Ovary (tissue), 7 donors: ENCODE measurements at regions not wholly inside any gene's neighbourhood (a gene's known extent, or its start where the extent isn't known, plus 50 kb on each side); places are given as distances from the start of the nearest gene placed in this dataset.

Experiments used
- DNase-seq, 5 donors: peaks; one replicate each; pipeline ENCODE4 v3.0.0-alpha.2; 2019 to 2020
- H3K27ac ChIP-seq, 2 donors: fragments of 200-600 bp; one replicate each; pipeline versions ENCODE4 v1.5.1 to v1.8.0; 2019 to 2022
- H3K27me3 ChIP-seq: fragments of 200-600 bp; one replicate; pipeline ENCODE4 v1.8.0; 2022
- H3K36me3 ChIP-seq: fragments of 200-600 bp; sonication (generic); one replicate; pipeline ENCODE4 v1.5.1; 2019
- H3K4me1 ChIP-seq: one replicate; pipeline ENCODE4 v1.8.1; 2013; ENCODE audit warnings: mild to moderate bottlenecking, moderate library complexity; ENCODE audit not compliant: insufficient read depth
- H3K4me3 ChIP-seq: fragments of 200-600 bp; sonication (generic); one replicate; pipeline ENCODE4 v1.5.1; 2017
- H3K9me3 ChIP-seq, 2 donors: fragments of 200-600 bp in 1 of 2; sonication (generic) in 1 of 2; one replicate each; pipeline versions ENCODE4 v1.5.1 to v1.8.1; 2013 to 2019; ENCODE audit warnings: mild to moderate bottlenecking in 1 of 2, moderate library complexity in 1 of 2
- CTCF ChIP-seq, 3 donors: fragments of 450-650 bp in 2 of 3; fragments of 200-600 bp in 1 of 3; IDR thresholded peaks; one replicate each; pipeline versions ENCODE4 v1.5.1 to v1.8.0; 2016 to 2022; ENCODE audit warnings: antibody characterized with exemption in 3 of 3, mild to moderate bottlenecking in 1 of 3
- EP300 ChIP-seq: sonication (generic); formaldehyde crosslinking; IDR thresholded peaks from one replicate; pipeline ENCODE4 v1.6.1; 2017; ENCODE audit warnings: antibody characterized with exemption
- POLR2A ChIP-seq: fragments of 450-650 bp; IDR thresholded peaks from one replicate; pipeline ENCODE4 v1.6.1; 2017; ENCODE audit warnings: antibody characterized with exemption, mild to moderate bottlenecking, moderate library complexity
- WGBS, 3 donors: extraction: QIAGEN DNeasy Blood & Tissue Kit in 1 of 3; methylation state at CpG; one replicate each; pipeline versions ENCODE4 v1.1.5 to v1.1.7; 2013 to 2017; 5-methylcytosine and 5-hydroxymethylcytosine counted together
- intact Hi-C, 4 donors: fragments of 100-400 bp; cut with DNase I; formaldehyde crosslinking; loops; one replicate each; pipeline versions ENCODE4 v1.11.0 to v1.15.1; 2022 to 2023
- donor health status: DM: no; HTN: no; CAD: no; lungs with moderate emphysema.
- donor health status: DM: no; HTN: no; CAD: no.
- donor health status: Bipolar disorder and iron deficiency.
- donor health status: DM: no; HTN: no; CAD: no.
- donor health status: DM: yes; HTN: yes; CAD: no.

GRCh38 chr5:18992264-18992663 is 995.7 kb downstream of the CDH18 start:
- intact Hi-C loops, result no loop called here
- no peak for DNase-seq
- no peaks in the 10 kb centered on the region for H3K36me3 ChIP-seq
- no peak overlapping the region for H3K4me3 ChIP-seq
- no peaks in the 10 kb centered on the region for H3K27me3 ChIP-seq
- 12 to 49% (median 29%) methylated on average over 1 of the region's 1 CpG for WGBS, 3 donors
- TF ChIP-seq EP300, result no peak
- TF ChIP-seq CTCF (IDR thresholded peaks at IDR 0.05), result no peak
- no peak for TF ChIP-seq POLR2A
- no peaks in the 10 kb centered on the region for H3K9me3 ChIP-seq
- no peaks in the 10 kb centered on the region for H3K4me1 ChIP-seq
- no peak overlapping the region for H3K27ac ChIP-seq

- Histone ChIP-seq H3K27me3 (no peaks in the 10 kb centered on the region), H3K36me3 (no peaks in the 10 kb centered on the region), H3K4me1 (no peaks in the 10 kb centered on the region), H3K9me3 (no peaks in the 10 kb centered on the region), H3K4me3 (no peak overlapping the region), H3K27ac (no peak overlapping the region)
- TF ChIP-seq CTCF (IDR thresholded peaks at IDR 0.05), result no peak
- no peak for TF ChIP-seq POLR2A
- no peak for TF ChIP-seq EP300
- no peak for DNase-seq
- intact Hi-C loops, result no loop called here
Observed at GRCh38 chr5:18999478-18999877, 988.5 kb downstream of the CDH18 start.

- H3K4me3 ChIP-seq, result no peak overlapping the region
- intact Hi-C loops, result no loop called here
- WGBS, 3 donors, result 55 to 66% (median 61%) methylated on average over 1 of the region's 1 CpG
- no peak for DNase-seq
- no peak overlapping the region for H3K27ac ChIP-seq
- TF ChIP-seq POLR2A, result no peak
- no peak for TF ChIP-seq EP300
- TF ChIP-seq CTCF (IDR thresholded peaks at IDR 0.05), result no peak
- H3K27me3 ChIP-seq, result no peaks in the 10 kb centered on the region
- H3K36me3 ChIP-seq, result no peaks in the 10 kb centered on the region
- H3K4me1 ChIP-seq, result no peaks in the 10 kb centered on the region
- H3K9me3 ChIP-seq, result no peaks in the 10 kb centered on the region
Observed at GRCh38 chr5:19001054-19001453, 986.9 kb downstream of the CDH18 start.

- Histone ChIP-seq H3K27ac (no peak overlapping the region), H3K27me3 (no peaks in the 10 kb centered on the region), H3K4me3 (no peak overlapping the region), H3K9me3 (no peaks in the 10 kb centered on the region), H3K36me3 (no peaks in the 10 kb centered on the region), H3K4me1 (no peaks in the 10 kb centered on the region)
- 46 to 50% (median 48%) methylated on average over 2 of the region's 2 CpGs for WGBS, 3 donors
- TF ChIP-seq EP300 (no peak), POLR2A (no peak), CTCF (IDR thresholded peaks at IDR 0.05) (no peak)
- intact Hi-C loops, result no loop called here
- DNase-seq, result no peak
Observed at GRCh38 chr5:19001539-19001938, 986.5 kb downstream of the CDH18 start.

- intact Hi-C loops, result no loop called here
- WGBS, 3 donors, result 13 to 26% (median 19%) methylated on average over 1 of the region's 1 CpG
- Histone ChIP-seq H3K27me3 (no peaks in the 10 kb centered on the region), H3K36me3 (no peaks in the 10 kb centered on the region), H3K27ac (no peak overlapping the region), H3K4me1 (no peaks in the 10 kb centered on the region), H3K4me3 (no peak overlapping the region), H3K9me3 (no peaks in the 10 kb centered on the region)
- TF ChIP-seq EP300 (no peak), CTCF (IDR thresholded peaks at IDR 0.05) (no peak), POLR2A (no peak)
- no peak for DNase-seq
Observed at GRCh38 chr5:19002111-19002510, 985.9 kb downstream of the CDH18 start.
